ENCODE measurements at regions not wholly inside any gene's neighbourhood (a gene's known extent, or its start where the extent isn't known, plus 50 kb on each side); places are given as distances from the start of the nearest gene placed in this dataset.

DNA sequence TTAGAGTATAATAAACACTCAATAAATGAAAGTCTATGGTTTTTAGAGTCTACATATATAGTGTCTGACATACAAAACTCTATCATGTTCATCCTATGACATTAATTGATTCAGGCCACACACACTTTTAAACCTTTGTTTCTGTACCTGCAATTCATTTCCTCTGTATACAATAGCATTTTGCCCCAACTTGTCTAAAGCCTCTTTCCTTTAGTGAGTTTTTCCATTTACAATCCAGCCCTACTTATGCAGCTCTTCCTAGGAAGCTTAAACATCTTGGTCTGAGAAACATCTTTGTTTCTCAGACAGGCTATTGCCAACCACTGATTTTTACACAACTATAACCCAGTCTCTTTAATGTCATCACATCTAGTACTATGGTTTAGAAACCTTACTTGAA lies 214.7 kb upstream of the SLC16A7 start:
- Histone ChIP-seq H4K20me1 (ENCODE audit: insufficient read depth, low read length) (no peaks in the 10 kb centered on the region), H3K79me1 (ENCODE audit: low read depth in 1 of 2, low read length in 2 of 2) (no peaks in the 10 kb centered on the region), H3K4me3 (ENCODE audit: insufficient read depth, low read depth, low read length) (no peak overlapping the region), H3K4ac (ENCODE audit: low read depth, low read length) (no peak overlapping the region), H4K5ac (ENCODE audit: low read depth, low read length) (no peak overlapping the region), H3K36me3 (ENCODE audit: control insufficient read depth, insufficient read depth, low read length) (no peaks in the 10 kb centered on the region), H3K23ac (ENCODE audit: low read depth, low read length) (no peak overlapping the region), H3K4me2 (ENCODE audit: low read depth, low read length) (no peak overlapping the region), H3K4me1 (ENCODE audit: control insufficient read depth, insufficient read depth, low read length) (no peaks in the 10 kb centered on the region), H3K9ac (ENCODE audit: low read depth, low read length) (no peak overlapping the region), H2AFZ (replicated peaks; ENCODE audit: low read length, poor library complexity) (no peak overlapping the region), H2AK5ac (ENCODE audit: low read depth, low read length) (no peak overlapping the region), H4K8ac (ENCODE audit: low read depth in 2 of 2, low read length in 2 of 2) (no peak overlapping the region), H3K9me1 (ENCODE audit: insufficient read depth, low read length) (no peaks in the 10 kb centered on the region), H3K27ac (ENCODE audit: insufficient read depth, low read length) (no peak overlapping the region), H4K91ac (ENCODE audit: insufficient read depth, low read depth, low read length) (no peak overlapping the region), H3K9me3 (ENCODE audit: control insufficient read depth, insufficient read depth, low read length) (no peaks in the 10 kb centered on the region), H3K56ac (ENCODE audit: extremely low read depth, insufficient read depth, low read length) (no peak overlapping the region), H2BK120ac (ENCODE audit: low read depth, low read length) (no peak overlapping the region), H3K14ac (replicated peaks; ENCODE audit: low read depth, low read length) (no peak overlapping the region), H3K18ac (ENCODE audit: low read depth, low read length) (no peak overlapping the region), H2BK15ac (ENCODE audit: low read depth, low read length) (no peak overlapping the region), H2BK5ac (ENCODE audit: low read depth, low read length, poor library complexity, severe bottlenecking) (no peak overlapping the region), H2BK20ac (ENCODE audit: low read depth, low read length) (no peak overlapping the region), H2AK9ac (replicated peaks; ENCODE audit: low read depth, low read length, poor library complexity) (no peak overlapping the region), H3K27me3 (ENCODE audit: control insufficient read depth, insufficient read depth, low read length) (no peaks in the 10 kb centered on the region)
- no peak for DNase-seq
- in situ Hi-C loops (cut with MboI; ENCODE audit: low sequenced_read_pairs) (no loop called here), dilution Hi-C loops (cut with HindIII; ENCODE audit: low sequenced_read_pairs, unreplicated experiment) (no loop called here), intact Hi-C loops (cut with micrococcal nuclease) (no loop called here)
- no TSS peak for BruUV-seq (replicated peaks)
- ChIA-PET CTCF (interaction anchor here (1.0 kb wide), 1 partner anchor 9 kb away, joined by 3 read pairs; no protein-coding TSS in a partner anchor), POLR2A (ENCODE audit: unreplicated experiment) (no interaction called here)
- TF ChIP-seq, protein P1, sequence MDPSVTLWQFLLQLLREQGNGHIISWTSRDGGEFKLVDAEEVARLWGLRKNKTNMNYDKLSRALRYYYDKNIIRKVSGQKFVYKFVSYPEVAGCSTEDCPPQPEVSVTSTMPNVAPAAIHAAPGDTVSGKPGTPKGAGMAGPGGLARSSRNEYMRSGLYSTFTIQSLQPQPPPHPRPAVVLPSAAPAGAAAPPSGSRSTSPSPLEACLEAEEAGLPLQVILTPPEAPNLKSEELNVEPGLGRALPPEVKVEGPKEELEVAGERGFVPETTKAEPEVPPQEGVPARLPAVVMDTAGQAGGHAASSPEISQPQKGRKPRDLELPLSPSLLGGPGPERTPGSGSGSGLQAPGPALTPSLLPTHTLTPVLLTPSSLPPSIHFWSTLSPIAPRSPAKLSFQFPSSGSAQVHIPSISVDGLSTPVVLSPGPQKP (IDR thresholded peaks at IDR 0.05; ENCODE audit: borderline replicate concordance, low read depth, low read length), result no peak
- TF ChIP-seq MXI1 (IDR thresholded peaks at IDR 0.05; ENCODE audit: borderline replicate concordance, low read depth, low read length) (no peak), MAFK (IDR thresholded peaks at IDR 0.05; ENCODE audit: low read depth, low read length) (no peak), RFX5 (IDR thresholded peaks at IDR 0.05; ENCODE audit: low read depth, low read length) (no peak), CEBPB (IDR thresholded peaks at IDR 0.05; ENCODE audit: low read depth, low read length) (no peak), SMC3 (IDR thresholded peaks at IDR 0.05; ENCODE audit: low read depth, low read length) (no peak), NFE2L2 (IDR thresholded peaks at IDR 0.05; ENCODE audit: low read depth, low read length) (no peak), MAZ (IDR thresholded peaks at IDR 0.05; ENCODE audit: borderline replicate concordance, low read depth, low read length) (no peak), POLR2A (IDR thresholded peaks at IDR 0.05; ENCODE audit: low read depth, low read length) (no peak), RCOR1 (IDR thresholded peaks at IDR 0.05; ENCODE audit: insufficient replicate concordance, low read length) (no peak), RAD21 (IDR thresholded peaks at IDR 0.05; ENCODE audit: low read length) (no peak), FOS (IDR thresholded peaks at IDR 0.05; ENCODE audit: low read depth, low read length) (no peak)
- TF ChIP-seq, protein P2, sequence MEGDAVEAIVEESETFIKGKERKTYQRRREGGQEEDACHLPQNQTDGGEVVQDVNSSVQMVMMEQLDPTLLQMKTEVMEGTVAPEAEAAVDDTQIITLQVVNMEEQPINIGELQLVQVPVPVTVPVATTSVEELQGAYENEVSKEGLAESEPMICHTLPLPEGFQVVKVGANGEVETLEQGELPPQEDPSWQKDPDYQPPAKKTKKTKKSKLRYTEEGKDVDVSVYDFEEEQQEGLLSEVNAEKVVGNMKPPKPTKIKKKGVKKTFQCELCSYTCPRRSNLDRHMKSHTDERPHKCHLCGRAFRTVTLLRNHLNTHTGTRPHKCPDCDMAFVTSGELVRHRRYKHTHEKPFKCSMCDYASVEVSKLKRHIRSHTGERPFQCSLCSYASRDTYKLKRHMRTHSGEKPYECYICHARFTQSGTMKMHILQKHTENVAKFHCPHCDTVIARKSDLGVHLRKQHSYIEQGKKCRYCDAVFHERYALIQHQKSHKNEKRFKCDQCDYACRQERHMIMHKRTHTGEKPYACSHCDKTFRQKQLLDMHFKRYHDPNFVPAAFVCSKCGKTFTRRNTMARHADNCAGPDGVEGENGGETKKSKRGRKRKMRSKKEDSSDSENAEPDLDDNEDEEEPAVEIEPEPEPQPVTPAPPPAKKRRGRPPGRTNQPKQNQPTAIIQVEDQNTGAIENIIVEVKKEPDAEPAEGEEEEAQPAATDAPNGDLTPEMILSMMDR (conservative IDR thresholded peaks at IDR 0.05; ENCODE audit: low read depth, low read length), result no peak
- no peak for ATAC-seq (ENCODE audit: low read depth)

Data from IMR-90 (cell line).